LNCaP clone FGC (cell line): ENCODE measurements at regions not wholly inside any gene's neighbourhood (a gene's known extent, or its start where the extent isn't known, plus 50 kb on each side); places are given as distances from the start of the nearest gene placed in this dataset.
"Not testable (repeated sequence)": the region's sequence is repeated elsewhere in the genome, so short reads cannot be mapped to it uniquely, and the experiment has no call there.

Experiments used
- DNase-seq: peaks from one replicate; pipeline ENCODE4 v3.0.0-alpha.2; 2011; ENCODE audit warnings: low read depth
- H3K4me3 ChIP-seq: 2 replicates; pipeline ENCODE4 v1.5.1; 2011; ENCODE audit warnings: mild to moderate bottlenecking, low read depth, low read length, control low read depth
- CTCF ChIP-seq: IDR thresholded peaks from 2 replicates; pipeline ENCODE4 v1.5.1; 2012; ENCODE audit warnings: mild to moderate bottlenecking; ENCODE audit not compliant: control insufficient read depth, insufficient read depth; ENCODE audit errors: extremely low read depth

DNA sequence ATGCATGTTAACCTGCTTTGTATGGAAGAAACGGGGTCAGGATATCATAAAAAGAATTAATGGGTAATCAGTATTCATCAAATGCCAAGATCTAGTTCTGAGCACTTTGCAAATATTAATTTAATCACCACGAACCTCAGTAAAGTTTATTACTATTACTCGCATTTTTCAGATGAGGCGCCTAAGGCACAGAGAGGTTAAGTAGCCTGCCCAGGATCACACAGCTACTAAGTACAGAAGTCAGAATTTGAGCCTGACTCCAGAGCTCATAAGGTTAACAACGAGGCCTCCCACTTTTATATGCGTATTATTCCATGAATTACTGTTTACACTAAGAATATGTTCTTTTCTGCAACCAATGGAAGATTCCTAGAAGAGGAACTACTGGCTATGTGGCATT, 109.6 kb upstream of the KLF13 start:
- H3K4me3 ChIP-seq, result no peak overlapping the region
- no peak for TF ChIP-seq CTCF

GRCh38 chr15:31217566-31218270, 108.9 kb upstream of the KLF13 start:
- DNase-seq, result no peak
- H3K4me3 ChIP-seq, result no peak overlapping the region
- TF ChIP-seq CTCF, result no peak

More for the DNA sequence above, 109.6 kb upstream of the KLF13 start:
- no peak for DNase-seq

DNA sequence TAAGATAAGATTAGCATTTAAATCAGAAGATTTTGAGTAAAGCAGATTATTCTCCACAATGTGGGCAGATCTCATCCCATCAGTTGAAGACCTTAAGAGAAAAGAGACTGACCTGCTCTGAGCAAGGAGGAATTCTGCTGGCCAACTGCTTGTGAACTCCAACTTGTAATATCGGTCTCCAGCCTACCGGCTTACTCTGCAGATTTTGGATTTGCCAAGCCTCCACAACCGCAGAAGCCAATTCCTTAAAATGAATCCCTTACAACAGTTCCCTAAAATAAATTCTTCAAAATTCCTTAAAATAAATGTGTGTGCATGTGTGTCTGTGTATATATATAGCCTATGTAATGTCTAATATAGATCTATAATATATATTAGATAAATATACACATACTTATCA, 107.4 kb upstream of the KLF13 start:
- no peak for DNase-seq
- no peak overlapping the region for H3K4me3 ChIP-seq
- TF ChIP-seq CTCF, result no peak

DNA sequence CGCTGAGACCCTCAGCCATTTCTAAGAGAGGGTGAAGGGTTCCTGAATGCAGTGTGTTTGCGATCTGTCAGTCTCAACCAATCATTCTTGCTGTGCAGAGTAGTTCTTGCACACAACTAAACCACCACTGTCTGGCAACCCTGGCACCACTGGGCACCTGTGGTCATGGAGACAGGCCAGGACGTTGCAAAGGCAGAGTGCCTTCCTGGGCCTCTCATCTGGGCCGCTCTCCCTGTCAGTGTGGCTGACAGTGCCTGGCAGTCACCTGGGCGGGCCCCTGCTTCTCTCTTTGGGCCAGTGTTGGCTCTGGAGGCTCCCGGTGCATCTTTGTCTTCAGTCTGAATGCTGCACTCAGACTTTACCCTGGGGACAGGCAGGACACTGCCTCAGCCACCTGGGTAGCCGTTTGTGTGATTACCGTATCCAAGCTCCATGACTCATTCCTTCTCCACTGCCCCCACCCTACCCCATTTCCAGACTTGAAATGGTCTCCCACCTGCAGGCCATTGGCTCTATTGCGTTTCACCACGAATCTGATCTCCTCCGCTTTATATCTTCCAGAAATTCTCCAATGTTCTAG, 104.6 kb upstream of the KLF13 start:
- H3K4me3 ChIP-seq, result no peak overlapping the region
- TF ChIP-seq CTCF, result no peak
- DNase-seq, result no peak

- TF ChIP-seq CTCF, result no peak
- DNase-seq, result no peak
- H3K4me3 ChIP-seq, result no peak overlapping the region
Measured at GRCh38 chr15:31222773-31223341, 103.8 kb upstream of the KLF13 start.

DNA sequence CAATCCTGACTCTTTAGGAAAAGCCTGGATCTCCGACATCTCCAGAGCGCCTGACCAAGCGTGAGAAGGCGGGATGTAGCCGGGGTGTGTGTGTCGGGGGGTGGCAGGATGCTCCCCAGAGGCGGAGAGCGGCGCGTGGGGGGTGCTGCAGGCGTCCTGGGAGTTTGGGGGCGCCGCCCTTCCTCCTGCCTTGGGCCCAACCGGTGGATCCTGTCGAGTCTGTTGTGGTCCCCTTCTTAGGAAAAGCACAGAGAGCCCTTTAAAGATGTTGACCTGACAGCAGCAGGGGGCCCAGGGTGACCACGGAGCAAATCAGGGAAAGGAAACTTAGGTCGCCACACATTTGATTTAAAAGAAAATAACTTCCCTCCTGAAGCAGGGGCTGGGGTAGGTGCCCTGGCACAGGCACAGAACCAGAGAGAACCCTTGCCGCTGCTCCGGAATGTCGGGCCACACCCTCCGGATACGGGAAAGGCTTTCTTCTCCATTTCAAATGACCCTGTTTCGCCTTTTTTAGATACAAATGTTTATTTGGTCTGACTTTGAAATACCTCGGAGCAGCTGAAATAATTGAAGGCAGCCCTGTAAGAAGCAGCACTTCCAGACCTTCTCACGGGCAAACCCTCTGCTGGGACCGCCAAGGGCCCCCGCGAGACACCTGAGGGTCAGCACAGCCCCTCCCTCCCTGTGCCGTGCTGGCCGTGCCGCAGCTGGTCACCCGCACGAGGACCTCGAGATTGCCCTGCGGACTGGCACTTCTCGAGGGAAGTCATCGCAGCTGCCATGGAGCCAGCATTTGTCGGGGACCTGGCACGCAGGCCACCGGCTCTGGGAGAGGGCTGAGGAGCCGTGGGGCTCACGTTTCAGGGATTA, 102.9 kb upstream of the KLF13 start:
- DNase-seq, result no peak
- TF ChIP-seq CTCF, result no peak
- H3K4me3 ChIP-seq, result no peak overlapping the region

DNA sequence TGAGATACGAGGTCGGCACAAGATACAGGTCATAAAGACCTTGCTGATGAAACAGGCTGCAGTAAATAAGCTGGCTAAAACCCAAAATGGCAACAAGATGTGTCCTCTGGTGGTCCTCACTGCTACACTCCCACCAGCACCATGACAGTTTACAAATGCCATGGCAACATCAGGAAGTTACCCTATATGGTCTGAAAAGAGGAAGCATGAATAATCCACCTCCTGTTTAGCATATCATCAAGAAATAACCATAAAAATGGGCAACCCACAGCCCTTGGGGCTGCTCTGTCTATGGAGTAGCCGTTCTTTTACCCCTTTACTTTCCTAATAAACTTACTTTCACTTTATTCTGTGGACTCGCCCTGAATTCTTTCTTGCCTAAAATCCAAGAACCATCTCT, 102.0 kb upstream of the KLF13 start:
- DNase-seq, H3K4me3 ChIP-seq: not testable (repeated sequence)
